H9 (cell line): ENCODE measurements at regions not wholly inside any gene's neighbourhood (a gene's known extent, or its start where the extent isn't known, plus 50 kb on each side); places are given as distances from the start of the nearest gene placed in this dataset.

Experiments
- DNase-seq: peaks from one replicate; pipeline ENCODE4 v3.0.0-alpha.2; 2017
- H2AFZ ChIP-seq: one replicate; pipeline ENCODE4 v1.6.1; 2013; ENCODE audit warnings: mild to moderate bottlenecking, low read length, control low read depth, moderate library complexity
- H2AK5ac ChIP-seq: 2 replicates; pipeline ENCODE4 v1.6.1; 2013; ENCODE audit warnings: low read length, control low read depth, mixed read lengths; ENCODE audit not compliant: insufficient read length
- H2BK120ac ChIP-seq: one replicate; pipeline ENCODE4 v1.6.1; 2013; ENCODE audit warnings: low read depth, mild to moderate bottlenecking, low read length, control low read depth, inconsistent platforms; ENCODE audit not compliant: poor library complexity, severe bottlenecking
- H2BK12ac ChIP-seq: 2 replicates; pipeline ENCODE4 v1.6.1; 2013; ENCODE audit warnings: low read length, control low read depth, mixed read lengths, low read depth; ENCODE audit not compliant: insufficient read length
- H2BK15ac ChIP-seq: 2 replicates; pipeline ENCODE4 v1.6.1; 2013; ENCODE audit warnings: low read depth, low read length, control low read depth
- H2BK20ac ChIP-seq: one replicate; pipeline ENCODE4 v1.6.1; 2013; ENCODE audit warnings: low read depth, mild to moderate bottlenecking, low read length, control low read depth, inconsistent platforms; ENCODE audit not compliant: poor library complexity, severe bottlenecking
- H2BK5ac ChIP-seq: 2 replicates; pipeline ENCODE4 v1.6.1; 2013; ENCODE audit warnings: low read length, control low read depth, mixed read lengths; ENCODE audit not compliant: insufficient read length
- H3K14ac ChIP-seq: 2 replicates; pipeline ENCODE4 v1.6.1; 2013; ENCODE audit warnings: low read length, control low read depth; ENCODE audit not compliant: insufficient read depth
- H3K18ac ChIP-seq: 2 replicates; pipeline ENCODE4 v1.6.1; 2013; ENCODE audit warnings: low read depth, mild to moderate bottlenecking, mixed read lengths, low read length, control low read depth; ENCODE audit not compliant: insufficient read length
- H3K23ac ChIP-seq: 2 replicates; pipeline ENCODE4 v1.6.1; 2013; ENCODE audit warnings: low read length, control low read depth, mixed read lengths, low read depth; ENCODE audit not compliant: insufficient read length
- H3K23me2 ChIP-seq: 2 replicates; pipeline ENCODE4 v1.6.1; 2013; ENCODE audit warnings: low read depth, mild to moderate bottlenecking, mixed read lengths, low read length, control low read depth; ENCODE audit not compliant: insufficient read length, poor library complexity, severe bottlenecking
- H3K27ac ChIP-seq: 2 replicates; pipeline ENCODE4 v1.5.1; 2013; ENCODE audit warnings: low read length, control low read depth, mixed read lengths, low read depth; ENCODE audit not compliant: insufficient read length
- H3K27me3 ChIP-seq: 2 replicates; pipeline ENCODE4 v1.6.1; 2013; ENCODE audit warnings: low read length, control low read depth, inconsistent platforms; ENCODE audit not compliant: insufficient read depth
- H3K4ac ChIP-seq: 2 replicates; pipeline ENCODE4 v1.6.1; 2013; ENCODE audit warnings: low read depth, mild to moderate bottlenecking, control low read depth, inconsistent platforms, low read length, moderate library complexity
- H3K4me1 ChIP-seq: 2 replicates; pipeline ENCODE4 v1.6.1; 2013; ENCODE audit warnings: low read length, control low read depth, inconsistent platforms; ENCODE audit not compliant: insufficient read depth
- H3K4me2 ChIP-seq: 2 replicates; pipeline ENCODE4 v1.6.1; 2013; ENCODE audit warnings: low read length, control low read depth, mixed read lengths; ENCODE audit not compliant: insufficient read length, insufficient read depth
- H3K56ac ChIP-seq: 2 replicates; pipeline ENCODE4 v1.6.1; 2013; ENCODE audit warnings: low read depth, mild to moderate bottlenecking, mixed read lengths, low read length, control low read depth; ENCODE audit not compliant: insufficient read length
- H3K79me1 ChIP-seq: 2 replicates; pipeline ENCODE4 v1.6.1; 2013; ENCODE audit warnings: low read depth, mild to moderate bottlenecking, moderate library complexity, low read length, control low read depth, inconsistent platforms; ENCODE audit not compliant: insufficient read depth, poor library complexity, severe bottlenecking
- H3K79me2 ChIP-seq: 2 replicates; pipeline ENCODE4 v1.6.1; 2013; ENCODE audit warnings: low read length, control low read depth, inconsistent platforms; ENCODE audit not compliant: insufficient read depth
- H3K9ac ChIP-seq: 2 replicates; pipeline ENCODE4 v1.6.1; 2013; ENCODE audit warnings: low read length, control low read depth, mixed read lengths; ENCODE audit not compliant: insufficient read length; ENCODE audit errors: extremely low read depth
- H3K9me3 ChIP-seq: one replicate; pipeline ENCODE4 v1.6.1; 2013; ENCODE audit warnings: low read depth, low read length, inconsistent platforms; ENCODE audit not compliant: control insufficient read depth
- H3T11ph ChIP-seq: one replicate; pipeline ENCODE4 v1.6.1; 2013; ENCODE audit warnings: mild to moderate bottlenecking, low read length, control low read depth, inconsistent platforms
- H4K20me1 ChIP-seq: one replicate; pipeline ENCODE4 v1.6.1; 2013; ENCODE audit not compliant: control insufficient read depth, insufficient read length, insufficient read depth
- H4K5ac ChIP-seq: 2 replicates; pipeline ENCODE4 v1.6.1; 2013; ENCODE audit warnings: low read depth, mild to moderate bottlenecking, mixed read lengths, low read length, control low read depth; ENCODE audit not compliant: insufficient read length
- H4K8ac ChIP-seq: replicated peaks from 2 replicates; pipeline ENCODE4 v1.6.1; 2013; ENCODE audit warnings: low read length, control low read depth, mixed read lengths, low read depth; ENCODE audit not compliant: insufficient read length
- H4K91ac ChIP-seq: 2 replicates; pipeline ENCODE4 v1.6.1; 2013; ENCODE audit warnings: low read depth, mild to moderate bottlenecking, moderate library complexity, mixed read lengths, low read length, control low read depth; ENCODE audit not compliant: insufficient read length
- H3K27ac Mint-ChIP-seq, 3 experiments: 2 replicates in 2 of 3; 3 replicates in 1 of 3; pipeline ENCODE4 v1.8.0; 2020 to 2021; ENCODE audit warnings: mixed read lengths in 3 of 3, mild to moderate bottlenecking in 1 of 3, moderate library complexity in 1 of 3
- H3K27me3 Mint-ChIP-seq: 2 replicates; pipeline ENCODE4 v1.8.0; 2021; ENCODE audit warnings: low read depth, mild to moderate bottlenecking, moderate library complexity, mixed read lengths
- H3K36me3 Mint-ChIP-seq, 3 experiments: 2 replicates in 2 of 3; 3 replicates in 1 of 3; pipeline ENCODE4 v1.8.0; 2020 to 2021; ENCODE audit warnings: low read depth in 3 of 3, mixed read lengths in 3 of 3; ENCODE audit not compliant: insufficient read depth in 1 of 3
- H3K4me1 Mint-ChIP-seq, 2 experiments: 2 replicates each; pipeline ENCODE4 v1.8.0; 2020; ENCODE audit warnings: mixed read lengths in 2 of 2
- H3K4me3 Mint-ChIP-seq, 2 experiments: 2 replicates in 1 of 2; 3 replicates in 1 of 2; pipeline ENCODE4 v1.8.0; 2020 to 2021; ENCODE audit warnings: mild to moderate bottlenecking in 2 of 2, mixed read lengths in 2 of 2, moderate library complexity in 1 of 2
- H3K9me3 Mint-ChIP-seq, 2 experiments: 2 replicates in 1 of 2; 3 replicates in 1 of 2; pipeline ENCODE4 v1.8.0; 2020; ENCODE audit warnings: mild to moderate bottlenecking in 2 of 2, mixed read lengths in 2 of 2, moderate library complexity in 1 of 2
- WGBS: extraction: QIAGEN DNeasy Blood & Tissue Kit; methylation state at CpG from one replicate; pipeline ENCODE4 v1.1.7; 2013; ENCODE audit warnings: missing lambda C conversion rate, low lambda C conversion rate, mixed read lengths; ENCODE audit not compliant: insufficient read length; ENCODE audit errors: extremely low coverage; 5-methylcytosine and 5-hydroxymethylcytosine counted together
- TF ChIP-seq, protein P1 (sequence below): fragments of 200-600 bp; sonication (generic); conservative IDR thresholded peaks from 3 replicates; pipeline ENCODE4 v1.8.0; 2021; ENCODE audit warnings: antibody characterized with exemption, mild to moderate bottlenecking

DNA sequence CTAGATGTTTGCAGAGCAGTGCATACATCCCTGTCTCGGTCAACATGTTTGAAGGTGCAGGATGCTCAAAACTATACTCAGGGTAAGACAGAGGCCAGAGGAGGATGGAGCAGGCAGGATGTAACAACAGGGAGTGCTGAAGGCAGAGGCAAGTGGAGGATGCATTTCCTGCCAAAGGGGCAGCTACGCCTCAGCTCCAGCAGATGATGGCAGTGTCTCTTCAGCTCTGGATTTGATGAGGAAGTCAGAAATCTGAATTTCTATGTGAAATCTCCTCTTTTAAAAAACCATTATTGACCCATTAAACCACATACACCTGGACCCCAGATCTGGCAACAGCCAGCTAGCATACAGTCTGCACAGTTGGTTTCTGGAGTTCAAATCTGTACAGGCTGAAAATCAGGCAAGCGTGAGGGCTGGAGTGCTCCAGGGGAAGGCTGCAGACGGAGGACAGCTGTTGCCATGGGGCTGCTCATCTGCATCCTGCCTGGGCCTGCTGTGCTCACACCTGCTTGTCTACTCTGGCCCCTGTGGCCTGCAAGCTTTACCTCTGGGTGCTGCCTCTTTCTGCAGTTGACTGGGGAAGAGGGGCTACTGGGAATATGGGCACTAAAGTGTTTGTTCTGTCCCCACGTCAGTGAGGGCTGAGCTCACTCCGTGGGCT lies 152.9 kb upstream of the SLC28A3 start:
- no peak overlapping the region for H3K27ac ChIP-seq
- peak; percentile 64 for DNase-seq
- no peak overlapping the region for H4K5ac ChIP-seq
- Mint-ChIP-seq H3K9me3 (no peaks in the 10 kb centered on the region), H3K27ac (peak overlapping the region in 2 of 3 experiments; percentile 24 to 68; a peak in 2 of 7 replicates), H3K4me3 (no peak overlapping the region), H3K36me3 (no peaks in the 10 kb centered on the region), H3K27me3 (no peaks in the 10 kb centered on the region), H3K4me1 (peaks cover 8 to 10% of the 10 kb centered on the region in 2 experiments)
- H3K23me2 ChIP-seq: no peaks in the 10 kb centered on the region
- no CpG with 5 or more reads among the region's 6 CpGs for WGBS
- H4K20me1 ChIP-seq: no peaks in the 10 kb centered on the region
- H3K18ac ChIP-seq: no peak overlapping the region
- H3K14ac ChIP-seq: no peak overlapping the region
- H4K8ac ChIP-seq: no peak overlapping the region
- H3T11ph ChIP-seq: no peak overlapping the region
- H2BK5ac ChIP-seq: no peak overlapping the region
- no peak overlapping the region for H2BK20ac ChIP-seq
- no peak overlapping the region for H2BK15ac ChIP-seq
- H3K4me1 ChIP-seq: no peaks in the 10 kb centered on the region
- no peaks in the 10 kb centered on the region for H3K9me3 ChIP-seq
- no peak overlapping the region for H2BK12ac ChIP-seq
- no peaks in the 10 kb centered on the region for H3K27me3 ChIP-seq
- H3K79me1 ChIP-seq: no peaks in the 10 kb centered on the region
- no peak overlapping the region for H3K56ac ChIP-seq
- no peak overlapping the region for H3K4me2 ChIP-seq
- H3K9ac ChIP-seq: no peak overlapping the region
- TF ChIP-seq, protein P1, sequence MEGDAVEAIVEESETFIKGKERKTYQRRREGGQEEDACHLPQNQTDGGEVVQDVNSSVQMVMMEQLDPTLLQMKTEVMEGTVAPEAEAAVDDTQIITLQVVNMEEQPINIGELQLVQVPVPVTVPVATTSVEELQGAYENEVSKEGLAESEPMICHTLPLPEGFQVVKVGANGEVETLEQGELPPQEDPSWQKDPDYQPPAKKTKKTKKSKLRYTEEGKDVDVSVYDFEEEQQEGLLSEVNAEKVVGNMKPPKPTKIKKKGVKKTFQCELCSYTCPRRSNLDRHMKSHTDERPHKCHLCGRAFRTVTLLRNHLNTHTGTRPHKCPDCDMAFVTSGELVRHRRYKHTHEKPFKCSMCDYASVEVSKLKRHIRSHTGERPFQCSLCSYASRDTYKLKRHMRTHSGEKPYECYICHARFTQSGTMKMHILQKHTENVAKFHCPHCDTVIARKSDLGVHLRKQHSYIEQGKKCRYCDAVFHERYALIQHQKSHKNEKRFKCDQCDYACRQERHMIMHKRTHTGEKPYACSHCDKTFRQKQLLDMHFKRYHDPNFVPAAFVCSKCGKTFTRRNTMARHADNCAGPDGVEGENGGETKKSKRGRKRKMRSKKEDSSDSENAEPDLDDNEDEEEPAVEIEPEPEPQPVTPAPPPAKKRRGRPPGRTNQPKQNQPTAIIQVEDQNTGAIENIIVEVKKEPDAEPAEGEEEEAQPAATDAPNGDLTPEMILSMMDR: peak; percentile 45; the same call in 2 of the 3 replicates
- H3K23ac ChIP-seq: no peak overlapping the region
- no peak overlapping the region for H2AFZ ChIP-seq
- no peak overlapping the region for H4K91ac ChIP-seq
- no peak overlapping the region for H2AK5ac ChIP-seq
- H2BK120ac ChIP-seq: no peak overlapping the region
- no peak overlapping the region for H3K4ac ChIP-seq
- H3K79me2 ChIP-seq: no peaks in the 10 kb centered on the region
